SK-N-SH (cell line): ENCODE measurements at regions not wholly inside any gene's neighbourhood (a gene's known extent, or its start where the extent isn't known, plus 50 kb on each side); places are given as distances from the start of the nearest gene placed in this dataset.

Experiments
- CTCF ChIP-seq: fragments of 200-600 bp; sonication (generic); IDR thresholded peaks from 2 replicates; pipeline ENCODE4 v1.6.1; 2017; ENCODE audit warnings: antibody characterized with exemption, mild to moderate bottlenecking, moderate library complexity
- FOSL2 ChIP-seq: IDR thresholded peaks from 2 replicates; pipeline ENCODE4 v1.4.0; 2012; ENCODE audit warnings: low read depth, mild to moderate bottlenecking, moderate library complexity, borderline replicate concordance
- RXRA ChIP-seq: IDR thresholded peaks from 2 replicates; pipeline ENCODE4 v1.4.0; 2012; ENCODE audit warnings: low read depth, mild to moderate bottlenecking, borderline replicate concordance
- TAF1 ChIP-seq: IDR thresholded peaks from 2 replicates; pipeline ENCODE4 v1.6.1; 2012; ENCODE audit warnings: low read depth, mild to moderate bottlenecking, low read length, moderate library complexity, borderline replicate concordance
- TCF12 ChIP-seq: IDR thresholded peaks from 2 replicates; pipeline ENCODE4 v1.4.0; 2012
- TF ChIP-seq, protein P1 (sequence below): IDR thresholded peaks from 2 replicates; pipeline ENCODE4 v1.4.0; 2012; ENCODE audit warnings: low read depth

GRCh38 chrX:99137488-99137887, 1272.6 kb downstream of the PCDH19 start:
- TF ChIP-seq CTCF (no peak), RXRA (no peak), TCF12 (no peak), TAF1 (no peak), FOSL2 (no peak)
- TF ChIP-seq, protein P1, sequence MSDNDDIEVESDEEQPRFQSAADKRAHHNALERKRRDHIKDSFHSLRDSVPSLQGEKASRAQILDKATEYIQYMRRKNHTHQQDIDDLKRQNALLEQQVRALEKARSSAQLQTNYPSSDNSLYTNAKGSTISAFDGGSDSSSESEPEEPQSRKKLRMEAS, result no peak
